Prostate gland (tissue), 2 donors: ENCODE measurements at regions not wholly inside any gene's neighbourhood (a gene's known extent, or its start where the extent isn't known, plus 50 kb on each side); places are given as distances from the start of the nearest gene placed in this dataset.
"Not testable (repeated sequence)": the region's sequence is repeated elsewhere in the genome, so short reads cannot be mapped to it uniquely, and the experiment has no call there.

Experiments
- DNase-seq: peaks from one replicate; pipeline ENCODE4 v3.0.0-alpha.2; 2019; ENCODE audit warnings: low spot score
- H3K27ac ChIP-seq, 2 donors: fragments of 200-600 bp; sonication (generic); 2 replicates each; pipeline ENCODE4 v1.5.1; 2017 to 2019
- H3K27me3 ChIP-seq: fragments of 200-600 bp; sonication (generic); replicated peaks from 2 replicates; pipeline ENCODE4 v1.5.1; 2019; ENCODE audit not compliant: insufficient read depth
- H3K36me3 ChIP-seq, 2 donors: fragments of 200-600 bp; sonication (generic); 1 replicate in 1 of 2; 2 replicates in 1 of 2; pipeline versions ENCODE4 v1.5.1 to v1.8.1; 2017 to 2019
- H3K4me1 ChIP-seq: fragments of 200-600 bp; sonication (generic); replicated peaks from 2 replicates; pipeline ENCODE4 v1.5.1; 2019
- H3K4me3 ChIP-seq, 2 donors: fragments of 200-600 bp; sonication (generic); 2 replicates each; pipeline ENCODE4 v1.5.1; 2017 to 2019
- H3K9me3 ChIP-seq: fragments of 200-600 bp; sonication (generic); 2 replicates; pipeline ENCODE4 v1.5.1; 2017
- POLR2A ChIP-seq: fragments of 450-650 bp; IDR thresholded peaks from one replicate; pipeline ENCODE4 v1.6.1; 2016; ENCODE audit warnings: antibody characterized with exemption, mild to moderate bottlenecking
- POLR2AphosphoS5 ChIP-seq: sonication (generic); formaldehyde crosslinking; IDR thresholded peaks from one replicate; pipeline ENCODE4 v1.6.1; 2017; ENCODE audit warnings: antibody characterized with exemption
- WGBS: methylation state at CpG from one replicate; pipeline ENCODE4 v1.1.5; 2018; 5-methylcytosine and 5-hydroxymethylcytosine counted together
- intact Hi-C: fragments of 100-400 bp; cut with DNase I; formaldehyde crosslinking; loops from one replicate; pipeline ENCODE4 v1.14.2; 2022
- TF ChIP-seq, protein P1 (sequence below), 4 experiments: fragments of 200-600 bp in 2 of 4; fragments of 450-650 bp in 2 of 4; sonication (generic) in 2 of 4; IDR thresholded peaks; 1 replicate in 3 of 4; 2 replicates in 1 of 4; pipeline ENCODE4 v1.5.1; 2016 to 2019; ENCODE audit warnings: antibody characterized with exemption in 4 of 4, mild to moderate bottlenecking in 2 of 4, moderate library complexity in 2 of 4

DNA sequence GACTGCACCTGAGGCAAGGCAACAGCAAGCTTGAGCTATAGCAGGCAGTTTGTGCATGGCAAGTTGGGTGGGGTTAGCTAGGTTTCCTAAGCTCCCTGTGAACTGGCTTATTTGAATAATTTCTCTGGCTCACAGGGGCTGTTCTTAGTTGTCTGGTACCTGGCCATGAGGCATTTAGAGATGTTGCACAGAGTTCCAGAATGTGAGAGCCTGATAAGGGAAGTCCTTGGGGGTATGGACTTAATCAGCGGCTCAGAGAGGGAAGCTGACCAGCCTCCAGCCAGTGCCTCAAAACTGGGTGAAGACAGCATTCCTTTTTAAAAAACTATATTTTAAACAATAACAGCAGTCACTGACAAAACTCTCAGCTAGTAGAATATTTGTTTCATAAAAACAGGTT, 307.4 kb downstream of the FZD1 start:
- intact Hi-C loops, result no loop called here

DNA sequence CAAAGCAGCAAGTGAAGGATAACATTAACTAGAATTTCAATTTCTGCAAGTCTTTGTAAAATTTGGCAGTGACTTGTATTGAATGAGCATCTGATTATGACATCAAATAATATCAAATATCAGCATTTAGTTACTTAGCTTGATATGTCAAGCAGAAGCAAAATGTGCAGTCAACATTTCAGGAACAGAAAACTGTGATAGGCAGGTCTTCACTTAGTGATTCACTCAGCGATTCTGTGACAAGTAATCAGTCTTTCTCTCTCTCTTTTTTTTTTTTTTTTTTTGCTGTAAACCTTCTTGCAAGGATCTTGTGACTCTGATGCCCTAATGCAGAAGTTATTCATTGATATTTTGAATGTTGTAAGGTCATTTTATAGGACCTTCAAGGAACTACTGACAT, 307.1 kb downstream of the MTERF1 start:
- H3K4me3 ChIP-seq, result no peak overlapping the region
- no peaks in the 10 kb centered on the region for H3K4me1 ChIP-seq
- no peak for DNase-seq
- no peaks in the 10 kb centered on the region for H3K27me3 ChIP-seq
- 86% methylated on average over 1 of the region's 1 CpG for WGBS
- TF ChIP-seq, protein P1, sequence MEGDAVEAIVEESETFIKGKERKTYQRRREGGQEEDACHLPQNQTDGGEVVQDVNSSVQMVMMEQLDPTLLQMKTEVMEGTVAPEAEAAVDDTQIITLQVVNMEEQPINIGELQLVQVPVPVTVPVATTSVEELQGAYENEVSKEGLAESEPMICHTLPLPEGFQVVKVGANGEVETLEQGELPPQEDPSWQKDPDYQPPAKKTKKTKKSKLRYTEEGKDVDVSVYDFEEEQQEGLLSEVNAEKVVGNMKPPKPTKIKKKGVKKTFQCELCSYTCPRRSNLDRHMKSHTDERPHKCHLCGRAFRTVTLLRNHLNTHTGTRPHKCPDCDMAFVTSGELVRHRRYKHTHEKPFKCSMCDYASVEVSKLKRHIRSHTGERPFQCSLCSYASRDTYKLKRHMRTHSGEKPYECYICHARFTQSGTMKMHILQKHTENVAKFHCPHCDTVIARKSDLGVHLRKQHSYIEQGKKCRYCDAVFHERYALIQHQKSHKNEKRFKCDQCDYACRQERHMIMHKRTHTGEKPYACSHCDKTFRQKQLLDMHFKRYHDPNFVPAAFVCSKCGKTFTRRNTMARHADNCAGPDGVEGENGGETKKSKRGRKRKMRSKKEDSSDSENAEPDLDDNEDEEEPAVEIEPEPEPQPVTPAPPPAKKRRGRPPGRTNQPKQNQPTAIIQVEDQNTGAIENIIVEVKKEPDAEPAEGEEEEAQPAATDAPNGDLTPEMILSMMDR (IDR thresholded peaks at IDR 0.05), result no peak
- TF ChIP-seq POLR2AphosphoS5, result no peak
- TF ChIP-seq POLR2A, result no peak
- no peaks in the 10 kb centered on the region for H3K9me3 ChIP-seq
- no peak overlapping the region for H3K27ac ChIP-seq
- no peaks in the 10 kb centered on the region for H3K36me3 ChIP-seq
- intact Hi-C loops, result no loop called here

More for the DNA sequence above, 307.4 kb downstream of the FZD1 start:
- TF ChIP-seq POLR2AphosphoS5, result no peak
- no peak for TF ChIP-seq POLR2A
- TF ChIP-seq, protein P1 (IDR thresholded peaks at IDR 0.05), result no peak
- no peaks in the 10 kb centered on the region for H3K9me3 ChIP-seq
- H3K36me3 ChIP-seq, result no peaks in the 10 kb centered on the region
- H3K27ac ChIP-seq, result no peak overlapping the region
- H3K4me1 ChIP-seq, result peaks cover 5% of the 10 kb centered on the region
- no peak for DNase-seq
- no peak overlapping the region for H3K4me3 ChIP-seq
- H3K27me3 ChIP-seq, result no peaks in the 10 kb centered on the region
- 96% methylated on average over 1 of the region's 1 CpG for WGBS

DNA sequence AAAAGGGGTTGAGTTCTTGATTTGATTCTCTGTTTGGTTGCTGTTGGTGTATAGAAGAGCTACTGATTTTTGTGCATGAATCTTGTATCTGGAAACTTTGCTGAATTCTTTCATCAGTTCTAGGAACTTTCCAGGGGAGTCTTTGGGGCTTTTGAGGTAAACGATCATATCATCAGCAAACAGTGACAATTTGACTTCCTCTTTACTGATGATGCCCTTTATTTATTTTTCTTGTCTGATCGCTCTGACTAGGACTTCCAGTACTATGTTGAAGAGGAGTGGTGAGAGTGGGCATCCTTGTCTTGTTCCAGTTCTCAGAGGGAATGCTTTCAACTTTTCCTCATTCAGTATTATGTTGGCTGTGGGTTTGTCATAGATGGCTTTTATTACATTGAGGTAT, 304.0 kb downstream of the MTERF1 start:
- intact Hi-C loops, H3K27me3 ChIP-seq, DNase-seq: not testable (repeated sequence)

DNA sequence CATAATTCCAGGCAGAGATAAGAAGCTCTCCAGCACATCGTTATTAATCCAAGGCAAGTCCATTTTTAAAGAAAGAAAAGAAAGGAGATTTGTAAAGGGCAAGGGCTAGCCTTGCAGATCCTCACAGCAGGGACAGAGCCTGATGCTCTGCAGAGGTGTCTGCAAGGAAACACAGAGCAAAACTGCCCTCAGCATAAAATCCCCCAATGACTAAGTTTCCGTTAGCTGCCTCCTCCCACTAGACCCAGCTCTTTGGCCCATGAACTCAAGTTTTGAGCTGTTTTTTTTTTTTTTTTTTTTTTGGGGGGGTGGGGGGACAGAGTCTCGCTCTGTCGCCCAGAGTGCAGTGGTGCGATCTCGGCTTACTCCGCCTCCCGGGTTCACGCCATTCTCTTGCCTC, 300.7 kb downstream of the MTERF1 start:
- no peak for TF ChIP-seq POLR2AphosphoS5
- TF ChIP-seq POLR2A, result no peak
- TF ChIP-seq, protein P1 (IDR thresholded peaks at IDR 0.05), result no peak
- Histone ChIP-seq H3K4me1 (no peaks in the 10 kb centered on the region), H3K27me3 (no peaks in the 10 kb centered on the region), H3K27ac (no peak overlapping the region), H3K9me3 (no peaks in the 10 kb centered on the region), H3K36me3 (no peaks in the 10 kb centered on the region), H3K4me3 (no peak overlapping the region)
- 98% methylated on average over 9 of the region's 9 CpGs for WGBS
- intact Hi-C loops, result no loop called here
- no peak for DNase-seq

More for the DNA sequence above, 304.0 kb downstream of the MTERF1 start:
- 89% methylated on average over 2 of the region's 2 CpGs for WGBS
- H3K36me3 ChIP-seq, H3K4me3 ChIP-seq, H3K27ac ChIP-seq, H3K9me3 ChIP-seq, H3K4me1 ChIP-seq: not testable (repeated sequence)

DNA sequence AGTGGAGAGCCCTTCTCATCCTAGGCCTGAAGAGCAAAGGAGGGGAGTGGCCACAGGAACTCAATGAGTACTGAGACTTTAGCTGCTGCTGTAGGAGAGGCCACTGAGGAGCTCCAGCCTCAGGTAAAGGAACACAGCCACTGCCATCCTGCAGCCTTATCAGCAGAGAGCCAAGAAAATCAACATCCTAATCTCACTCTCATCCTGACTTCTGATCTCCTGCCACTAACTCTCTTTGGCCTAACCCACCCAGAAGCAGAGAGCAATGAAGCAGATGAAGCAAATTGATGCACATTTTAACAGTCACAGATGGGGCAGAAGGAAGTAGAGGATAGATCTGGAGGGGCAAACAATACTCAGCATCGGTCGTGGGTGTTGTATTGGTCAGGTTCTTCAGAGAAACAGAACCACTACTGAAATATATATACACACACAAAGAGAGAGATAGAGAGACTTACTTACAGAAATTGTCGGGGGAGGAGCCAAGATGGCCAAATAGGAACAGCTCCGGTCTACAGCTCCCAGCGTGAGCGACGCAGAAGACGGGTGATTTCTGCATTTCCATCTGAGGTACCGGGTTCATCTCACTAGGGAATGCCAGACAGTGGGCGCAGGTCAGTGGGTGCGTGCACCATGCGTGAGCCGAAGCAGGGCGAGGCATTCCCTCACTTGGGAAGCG, 297.6 kb downstream of the MTERF1 start:
- Histone ChIP-seq H3K27ac (no peak overlapping the region), H3K36me3 (no peaks in the 10 kb centered on the region), H3K27me3 (no peaks in the 10 kb centered on the region), H3K4me3 (no peak overlapping the region), H3K4me1 (no peaks in the 10 kb centered on the region), H3K9me3 (no peaks in the 10 kb centered on the region)
- intact Hi-C loops, result no loop called here
- TF ChIP-seq POLR2AphosphoS5 (no peak), POLR2A (no peak)
- TF ChIP-seq, protein P1 (IDR thresholded peaks at IDR 0.05), result no peak
- WGBS, result 98% methylated on average over 15 of the region's 15 CpGs
- no peak for DNase-seq
